IMR-90 (cell line): ENCODE measurements at regions not wholly inside any gene's neighbourhood (a gene's known extent, or its start where the extent isn't known, plus 50 kb on each side); places are given as distances from the start of the nearest gene placed in this dataset.

Experiments used
- BHLHE40 ChIP-seq: fragments of 150-350 bp; IDR thresholded peaks from 2 replicates; pipeline ENCODE4 v1.6.1; 2016; ENCODE audit warnings: mild to moderate bottlenecking, low read depth, low read length
- CEBPB ChIP-seq: IDR thresholded peaks from 2 replicates; pipeline ENCODE4 v1.6.1; 2012; ENCODE audit warnings: low read depth, low read length, improper control_type of control experiment
- CHD1 ChIP-seq: IDR thresholded peaks from 2 replicates; pipeline ENCODE4 v1.6.1; 2012; ENCODE audit warnings: low read depth, low read length, improper control_type of control experiment
- CTCF ChIP-seq: conservative IDR thresholded peaks from 2 replicates; pipeline ENCODE4 v1.5.1; 2012; ENCODE audit warnings: mild to moderate bottlenecking, low read depth, low read length, improper control_type of control experiment
- ELK1 ChIP-seq: fragments of 150-350 bp; IDR thresholded peaks from 2 replicates; pipeline ENCODE4 v1.6.1; 2016; ENCODE audit warnings: low read depth, mild to moderate bottlenecking, low read length, moderate library complexity, borderline replicate concordance
- MAFK ChIP-seq: IDR thresholded peaks from 2 replicates; pipeline ENCODE4 v1.6.1; 2012; ENCODE audit warnings: low read depth, low read length, improper control_type of control experiment
- POLR2A ChIP-seq: IDR thresholded peaks from 2 replicates; pipeline ENCODE4 v1.6.1; 2012; ENCODE audit warnings: mild to moderate bottlenecking, low read depth, low read length
- RAD21 ChIP-seq: IDR thresholded peaks from 2 replicates; pipeline ENCODE4 v1.6.1; 2012; ENCODE audit warnings: low read length, improper control_type of control experiment
- RFX5 ChIP-seq: IDR thresholded peaks from 2 replicates; pipeline ENCODE4 v1.8.0; 2012; ENCODE audit warnings: low read depth, mild to moderate bottlenecking, low read length, moderate library complexity
- SMC3 ChIP-seq: fragments of 150-350 bp; IDR thresholded peaks from 2 replicates; pipeline ENCODE4 v1.6.1; 2016; ENCODE audit warnings: low read depth, mild to moderate bottlenecking, antibody characterized with exemption, low read length, moderate library complexity
- USF2 ChIP-seq: fragments of 150-350 bp; IDR thresholded peaks from 2 replicates; pipeline ENCODE4 v1.6.1; 2017; ENCODE audit warnings: mild to moderate bottlenecking, antibody characterized with exemption, low read length, low read depth

GRCh38 chr3:99256788-99257187 is 355.3 kb upstream of the DCBLD2 start:
- TF ChIP-seq CTCF: no peak
- TF ChIP-seq POLR2A: no peak
- no peak for TF ChIP-seq RFX5
- no peak for TF ChIP-seq SMC3
- no peak for TF ChIP-seq RAD21
- no peak for TF ChIP-seq USF2
- TF ChIP-seq CHD1: no peak
- TF ChIP-seq MAFK: no peak
- TF ChIP-seq BHLHE40: no peak
- TF ChIP-seq CEBPB: no peak
- TF ChIP-seq ELK1: no peak
